HepG2 (cell line): ENCODE measurements at regions not wholly inside any gene's neighbourhood (a gene's known extent, or its start where the extent isn't known, plus 50 kb on each side); places are given as distances from the start of the nearest gene placed in this dataset.
A peak's percentile ranks its signal among the peaks of the same experiment; 100 is the strongest.

ENCODE experiments used
- ATF7 ChIP-seq, 2 experiments: fragments of 450-650 bp in 1 of 2; sonication (generic) in 1 of 2; formaldehyde crosslinking in 1 of 2; IDR thresholded peaks; 2 replicates each; pipeline versions ENCODE4 v1.4.0 to v1.6.1; 2016 to 2020; ENCODE audit warnings: antibody characterized with exemption in 1 of 2, mild to moderate bottlenecking in 1 of 2, missing genetic modification reagents in 1 of 2
- JDP2 ChIP-seq: sonication (generic); formaldehyde crosslinking; IDR thresholded peaks from 2 replicates; pipeline ENCODE4 v1.8.1; 2022; ENCODE audit warnings: missing genetic modification reagents, borderline replicate concordance
- NR2C2 ChIP-seq: sonication (generic); formaldehyde crosslinking; IDR thresholded peaks from 2 replicates; pipeline ENCODE4 v1.4.0; 2020; ENCODE audit warnings: missing genetic modification reagents, mild to moderate bottlenecking, moderate library complexity, borderline replicate concordance
- NR2F6 ChIP-seq, 2 experiments: IDR thresholded peaks; 2 replicates each; pipeline ENCODE4 v1.6.1; 2016; ENCODE audit warnings: antibody characterized with exemption in 1 of 2, mild to moderate bottlenecking in 1 of 2
- RAD51 ChIP-seq: fragments of 450-650 bp; IDR thresholded peaks from 2 replicates; pipeline ENCODE4 v1.6.1; 2016; ENCODE audit warnings: borderline replicate concordance
- SRSF4 ChIP-seq: fragments of 200-400 bp; formaldehyde crosslinking; IDR thresholded peaks from one replicate; pipeline ENCODE4 v1.6.1; 2018; ENCODE audit warnings: mild to moderate bottlenecking, low read depth, low read length, moderate library complexity; ENCODE audit not compliant: poor library complexity, severe bottlenecking
- ZNF792 ChIP-seq: IDR thresholded peaks from 2 replicates; pipeline ENCODE4 v1.6.1; 2016
- TF ChIP-seq, protein P1 (sequence below): sonication (generic); formaldehyde crosslinking; IDR thresholded peaks from one replicate; pipeline ENCODE4 v1.5.1; 2020; ENCODE audit warnings: mild to moderate bottlenecking, missing genetic modification reagents; ENCODE audit errors: not compliant biosample characterization
- TF ChIP-seq, protein P2 (sequence below): sonication (generic); formaldehyde crosslinking; IDR thresholded peaks from 2 replicates; pipeline ENCODE4 v1.4.0; 2020; ENCODE audit warnings: missing genetic modification reagents
- TF ChIP-seq, protein P3 (sequence below): sonication (generic); formaldehyde crosslinking; IDR thresholded peaks from 2 replicates; pipeline ENCODE4 v1.8.1; 2023; ENCODE audit warnings: mild to moderate bottlenecking, inconsistent platforms, moderate library complexity, missing genetic modification reagents, borderline replicate concordance

DNA sequence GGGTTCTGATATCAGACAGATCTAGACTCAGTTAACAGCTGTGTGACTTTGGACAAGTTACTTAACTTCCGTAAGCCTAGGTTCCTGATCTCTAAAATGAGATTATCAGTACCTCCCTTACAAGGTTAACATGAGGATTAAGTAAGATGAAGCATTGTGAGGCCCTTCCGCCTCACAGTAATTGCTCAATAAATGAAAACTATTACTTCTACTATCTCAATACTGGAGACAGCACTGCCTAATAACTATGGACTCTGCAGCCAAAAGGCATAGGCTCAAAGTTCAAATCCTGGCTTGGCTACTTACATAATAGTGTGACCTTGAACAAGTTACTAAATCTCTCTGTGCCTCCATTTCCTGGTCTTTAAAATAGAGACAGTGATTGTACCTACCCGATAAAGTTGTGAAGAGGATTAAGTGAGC is 82.0 kb upstream of the ATP11B start (continued):
- TF ChIP-seq, protein P1, sequence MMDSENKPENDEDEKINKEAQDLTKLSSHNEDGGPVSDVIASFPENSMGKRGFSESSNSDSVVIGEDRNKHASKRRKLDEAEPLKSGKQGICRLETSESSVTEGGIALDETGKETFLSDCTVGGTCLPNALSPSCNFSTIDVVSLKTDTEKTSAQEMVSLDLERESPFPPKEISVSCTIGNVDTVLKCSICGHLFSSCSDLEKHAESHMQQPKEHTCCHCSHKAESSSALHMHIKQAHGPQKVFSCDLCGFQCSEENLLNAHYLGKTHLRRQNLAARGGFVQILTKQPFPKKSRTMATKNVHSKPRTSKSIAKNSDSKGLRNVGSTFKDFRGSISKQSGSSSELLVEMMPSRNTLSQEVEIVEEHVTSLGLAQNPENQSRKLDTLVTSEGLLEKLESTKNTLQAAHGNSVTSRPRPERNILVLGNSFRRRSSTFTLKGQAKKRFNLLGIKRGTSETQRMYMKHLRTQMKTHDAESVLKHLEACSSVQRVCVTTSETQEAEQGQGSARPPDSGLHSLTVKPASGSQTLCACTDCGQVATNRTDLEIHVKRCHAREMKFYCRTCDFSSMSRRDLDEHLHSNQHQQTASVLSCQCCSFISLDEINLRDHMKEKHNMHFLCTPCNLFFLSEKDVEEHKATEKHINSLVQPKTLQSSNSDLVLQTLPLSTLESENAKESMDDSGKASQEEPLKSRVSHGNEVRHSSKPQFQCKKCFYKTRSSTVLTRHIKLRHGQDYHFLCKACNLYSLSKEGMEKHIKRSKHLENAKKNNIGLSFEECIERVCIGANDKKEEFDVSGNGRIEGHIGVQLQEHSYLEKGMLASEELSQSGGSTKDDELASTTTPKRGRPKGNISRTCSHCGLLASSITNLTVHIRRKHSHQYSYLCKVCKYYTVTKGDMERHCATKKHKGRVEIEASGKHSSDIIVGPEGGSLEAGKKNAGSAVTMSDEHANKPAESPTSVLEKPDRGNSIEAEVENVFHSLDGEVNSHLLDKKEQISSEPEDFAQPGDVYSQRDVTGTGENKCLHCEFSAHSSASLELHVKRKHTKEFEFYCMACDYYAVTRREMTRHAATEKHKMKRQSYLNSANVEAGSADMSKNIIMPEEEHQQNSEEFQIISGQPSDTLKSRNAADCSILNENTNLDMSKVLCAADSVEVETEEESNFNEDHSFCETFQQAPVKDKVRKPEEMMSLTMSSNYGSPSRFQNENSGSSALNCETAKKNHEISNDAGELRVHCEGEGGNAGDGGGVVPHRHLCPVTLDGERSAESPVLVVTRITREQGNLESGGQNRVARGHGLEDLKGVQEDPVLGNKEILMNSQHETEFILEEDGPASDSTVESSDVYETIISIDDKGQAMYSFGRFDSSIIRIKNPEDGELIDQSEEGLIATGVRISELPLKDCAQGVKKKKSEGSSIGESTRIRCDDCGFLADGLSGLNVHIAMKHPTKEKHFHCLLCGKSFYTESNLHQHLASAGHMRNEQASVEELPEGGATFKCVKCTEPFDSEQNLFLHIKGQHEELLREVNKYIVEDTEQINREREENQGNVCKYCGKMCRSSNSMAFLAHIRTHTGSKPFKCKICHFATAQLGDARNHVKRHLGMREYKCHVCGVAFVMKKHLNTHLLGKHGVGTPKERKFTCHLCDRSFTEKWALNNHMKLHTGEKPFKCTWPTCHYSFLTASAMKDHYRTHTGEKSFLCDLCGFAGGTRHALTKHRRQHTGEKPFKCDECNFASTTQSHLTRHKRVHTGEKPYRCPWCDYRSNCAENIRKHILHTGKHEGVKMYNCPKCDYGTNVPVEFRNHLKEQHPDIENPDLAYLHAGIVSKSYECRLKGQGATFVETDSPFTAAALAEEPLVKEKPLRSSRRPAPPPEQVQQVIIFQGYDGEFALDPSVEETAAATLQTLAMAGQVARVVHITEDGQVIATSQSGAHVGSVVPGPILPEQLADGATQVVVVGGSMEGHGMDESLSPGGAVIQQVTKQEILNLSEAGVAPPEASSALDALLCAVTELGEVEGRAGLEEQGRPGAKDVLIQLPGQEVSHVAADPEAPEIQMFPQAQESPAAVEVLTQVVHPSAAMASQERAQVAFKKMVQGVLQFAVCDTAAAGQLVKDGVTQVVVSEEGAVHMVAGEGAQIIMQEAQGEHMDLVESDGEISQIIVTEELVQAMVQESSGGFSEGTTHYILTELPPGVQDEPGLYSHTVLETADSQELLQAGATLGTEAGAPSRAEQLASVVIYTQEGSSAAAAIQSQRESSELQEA (CRISPR knock-in tag): no peak
- TF ChIP-seq RAD51: no peak
- TF ChIP-seq, protein P2, sequence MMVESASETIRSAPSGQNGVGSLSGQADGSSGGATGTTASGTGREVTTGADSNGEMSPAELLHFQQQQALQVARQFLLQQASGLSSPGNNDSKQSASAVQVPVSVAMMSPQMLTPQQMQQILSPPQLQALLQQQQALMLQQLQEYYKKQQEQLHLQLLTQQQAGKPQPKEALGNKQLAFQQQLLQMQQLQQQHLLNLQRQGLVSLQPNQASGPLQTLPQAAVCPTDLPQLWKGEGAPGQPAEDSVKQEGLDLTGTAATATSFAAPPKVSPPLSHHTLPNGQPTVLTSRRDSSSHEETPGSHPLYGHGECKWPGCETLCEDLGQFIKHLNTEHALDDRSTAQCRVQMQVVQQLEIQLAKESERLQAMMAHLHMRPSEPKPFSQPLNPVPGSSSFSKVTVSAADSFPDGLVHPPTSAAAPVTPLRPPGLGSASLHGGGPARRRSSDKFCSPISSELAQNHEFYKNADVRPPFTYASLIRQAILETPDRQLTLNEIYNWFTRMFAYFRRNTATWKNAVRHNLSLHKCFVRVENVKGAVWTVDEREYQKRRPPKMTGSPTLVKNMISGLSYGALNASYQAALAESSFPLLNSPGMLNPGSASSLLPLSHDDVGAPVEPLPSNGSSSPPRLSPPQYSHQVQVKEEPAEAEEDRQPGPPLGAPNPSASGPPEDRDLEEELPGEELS (CRISPR knock-in tag): 0 out of 2 replicates have a peak, but pooled peaks have one; percentile 15
- no peak for TF ChIP-seq NR2F6 (IDR thresholded peaks at IDR 0.05)
- TF ChIP-seq NR2F6 (CRISPR knock-in tag; IDR thresholded peaks at IDR 0.05): 0 out of 2 replicates have a peak, but pooled peaks have one; percentile 19
- no peak for TF ChIP-seq ATF7 (IDR thresholded peaks at IDR 0.05)
- TF ChIP-seq ATF7 (CRISPR knock-in tag; IDR thresholded peaks at IDR 0.05): no peak
- peak; percentile 45; the same call in 1 of the 2 replicates for TF ChIP-seq NR2C2
- TF ChIP-seq SRSF4: no peak
- TF ChIP-seq JDP2 (CRISPR knock-in tag): no peak
- TF ChIP-seq, protein P3, sequence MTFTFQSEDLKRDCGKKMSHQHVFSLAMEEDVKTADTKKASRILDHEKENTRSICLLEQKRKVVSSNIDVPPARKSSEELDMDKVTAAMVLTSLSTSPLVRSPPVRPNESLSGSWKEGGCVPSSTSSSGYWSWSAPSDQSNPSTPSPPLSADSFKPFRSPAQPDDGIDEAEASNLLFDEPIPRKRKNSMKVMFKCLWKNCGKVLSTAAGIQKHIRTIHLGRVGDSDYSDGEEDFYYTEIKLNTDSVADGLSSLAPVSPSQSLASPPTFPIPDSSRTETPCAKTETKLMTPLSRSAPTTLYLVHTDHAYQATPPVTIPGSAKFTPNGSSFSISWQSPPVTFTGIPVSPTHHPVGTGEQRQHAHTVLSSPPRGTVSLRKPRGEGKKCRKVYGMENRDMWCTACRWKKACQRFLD (CRISPR knock-in tag): no peak
- 0 out of 2 replicates have a peak, but pooled peaks have one; percentile 48 for TF ChIP-seq ZNF792
